ENCODE measurements at regions not wholly inside any gene's neighbourhood (a gene's known extent, or its start where the extent isn't known, plus 50 kb on each side); places are given as distances from the start of the nearest gene placed in this dataset.

DNA sequence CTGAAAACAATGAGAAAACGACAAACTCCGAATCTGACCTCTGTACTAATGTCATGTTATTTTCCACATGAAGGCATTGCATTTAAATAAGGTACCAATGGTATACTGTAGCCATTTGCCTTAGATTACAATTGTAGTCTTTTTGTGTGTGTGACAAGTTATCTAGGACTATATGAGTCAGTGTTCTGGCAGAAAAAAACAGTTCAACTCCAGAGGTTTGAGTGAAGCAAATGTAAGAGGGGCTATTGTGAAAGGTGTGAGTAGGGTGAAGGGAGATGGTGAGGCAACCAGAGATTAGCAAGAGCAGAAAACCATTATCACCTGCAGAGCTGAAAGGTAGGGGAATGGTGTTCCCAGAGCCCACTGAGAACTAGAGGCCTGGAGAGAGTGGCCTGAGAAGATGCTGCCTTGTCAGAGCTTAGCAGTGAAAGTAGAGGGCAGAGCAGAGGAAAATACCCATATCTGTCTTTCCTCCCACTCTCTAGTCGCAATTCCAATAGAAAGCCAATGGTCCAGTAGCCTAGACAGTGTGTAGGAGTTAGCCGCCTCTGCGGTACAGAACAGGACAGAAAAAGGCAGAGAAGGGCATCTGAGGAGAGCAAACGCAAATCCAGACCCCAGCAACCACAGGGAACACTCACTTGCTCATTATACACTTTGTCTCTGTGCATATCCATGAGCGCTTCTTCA, 112.2 kb downstream of the DYRK2 start:
- TF ChIP-seq, protein P1, sequence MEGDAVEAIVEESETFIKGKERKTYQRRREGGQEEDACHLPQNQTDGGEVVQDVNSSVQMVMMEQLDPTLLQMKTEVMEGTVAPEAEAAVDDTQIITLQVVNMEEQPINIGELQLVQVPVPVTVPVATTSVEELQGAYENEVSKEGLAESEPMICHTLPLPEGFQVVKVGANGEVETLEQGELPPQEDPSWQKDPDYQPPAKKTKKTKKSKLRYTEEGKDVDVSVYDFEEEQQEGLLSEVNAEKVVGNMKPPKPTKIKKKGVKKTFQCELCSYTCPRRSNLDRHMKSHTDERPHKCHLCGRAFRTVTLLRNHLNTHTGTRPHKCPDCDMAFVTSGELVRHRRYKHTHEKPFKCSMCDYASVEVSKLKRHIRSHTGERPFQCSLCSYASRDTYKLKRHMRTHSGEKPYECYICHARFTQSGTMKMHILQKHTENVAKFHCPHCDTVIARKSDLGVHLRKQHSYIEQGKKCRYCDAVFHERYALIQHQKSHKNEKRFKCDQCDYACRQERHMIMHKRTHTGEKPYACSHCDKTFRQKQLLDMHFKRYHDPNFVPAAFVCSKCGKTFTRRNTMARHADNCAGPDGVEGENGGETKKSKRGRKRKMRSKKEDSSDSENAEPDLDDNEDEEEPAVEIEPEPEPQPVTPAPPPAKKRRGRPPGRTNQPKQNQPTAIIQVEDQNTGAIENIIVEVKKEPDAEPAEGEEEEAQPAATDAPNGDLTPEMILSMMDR (IDR thresholded peaks at IDR 0.05) = no peak
- no peak for TF ChIP-seq POLR2A (IDR thresholded peaks at IDR 0.05)
- intact Hi-C loops (cut with DNase I; ENCODE audit: low total_unique reads) = no loop called here
- WGBS, 2 donors = 92 to 96% methylated on average over 7 of the region's 7 CpGs
- no peak for DNase-seq (ENCODE audit: low spot score in 2 of 2)
- no peak overlapping the region for H3K4me3 ChIP-seq (ENCODE audit: low read depth, poor library complexity, severe bottlenecking)

DNA sequence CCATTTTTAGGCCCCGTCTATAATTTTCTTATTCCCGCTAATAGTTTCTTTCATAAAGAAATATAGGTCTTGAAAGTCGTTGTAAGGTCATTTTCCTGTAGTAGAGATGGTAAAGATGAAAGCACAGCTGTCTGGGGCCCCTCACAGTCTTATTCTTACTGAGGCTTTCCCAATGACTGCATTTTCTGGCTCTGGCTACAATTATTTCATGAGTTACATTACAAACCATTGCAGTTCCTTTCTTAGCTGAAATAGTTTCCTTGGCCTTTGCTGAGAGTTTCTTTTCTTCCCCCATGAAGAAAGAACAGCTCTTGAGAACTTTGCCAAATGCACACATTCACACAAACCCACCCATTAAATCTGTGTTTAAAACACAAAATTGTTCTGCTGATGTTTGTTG, 113.0 kb downstream of the DYRK2 start:
- DNase-seq (ENCODE audit: low spot score in 2 of 2) = no peak
- TF ChIP-seq, protein P1 (IDR thresholded peaks at IDR 0.05) = no peak
- no peak for TF ChIP-seq POLR2A (IDR thresholded peaks at IDR 0.05)
- no peak overlapping the region for H3K4me3 ChIP-seq (ENCODE audit: low read depth, poor library complexity, severe bottlenecking)
- WGBS, 2 donors = 74 to 82% methylated on average over 3 of the region's 3 CpGs
- intact Hi-C loops (cut with DNase I; ENCODE audit: low total_unique reads) = no loop called here

DNA sequence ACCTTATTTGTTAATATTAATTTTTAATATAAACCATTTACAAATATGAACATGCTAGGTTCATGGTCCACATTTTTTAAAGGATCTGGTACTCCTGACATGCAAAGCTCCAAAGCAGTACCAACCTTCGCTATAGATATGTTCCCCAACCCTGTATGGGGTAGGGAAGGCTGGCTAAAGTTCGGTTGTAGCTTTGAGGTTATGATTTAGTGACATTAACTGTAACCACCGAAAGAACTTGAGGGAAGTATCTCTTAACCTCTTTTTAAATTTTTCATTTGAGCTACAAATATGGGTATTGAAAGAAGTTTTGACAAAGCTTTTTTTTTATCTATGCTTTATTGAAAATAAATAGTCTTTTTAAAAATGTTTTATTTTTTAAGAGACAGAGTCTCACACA, 115.5 kb downstream of the DYRK2 start:
- TF ChIP-seq, protein P1 (IDR thresholded peaks at IDR 0.05) = no peak
- TF ChIP-seq POLR2A (IDR thresholded peaks at IDR 0.05) = no peak
- no peak overlapping the region for H3K4me3 ChIP-seq (ENCODE audit: low read depth, poor library complexity, severe bottlenecking)
- no peak for DNase-seq (ENCODE audit: low spot score in 2 of 2)
- 91 to 94% methylated on average over 3 of the region's 3 CpGs for WGBS, 2 donors
- intact Hi-C loops (cut with DNase I; ENCODE audit: low total_unique reads) = no loop called here

DNA sequence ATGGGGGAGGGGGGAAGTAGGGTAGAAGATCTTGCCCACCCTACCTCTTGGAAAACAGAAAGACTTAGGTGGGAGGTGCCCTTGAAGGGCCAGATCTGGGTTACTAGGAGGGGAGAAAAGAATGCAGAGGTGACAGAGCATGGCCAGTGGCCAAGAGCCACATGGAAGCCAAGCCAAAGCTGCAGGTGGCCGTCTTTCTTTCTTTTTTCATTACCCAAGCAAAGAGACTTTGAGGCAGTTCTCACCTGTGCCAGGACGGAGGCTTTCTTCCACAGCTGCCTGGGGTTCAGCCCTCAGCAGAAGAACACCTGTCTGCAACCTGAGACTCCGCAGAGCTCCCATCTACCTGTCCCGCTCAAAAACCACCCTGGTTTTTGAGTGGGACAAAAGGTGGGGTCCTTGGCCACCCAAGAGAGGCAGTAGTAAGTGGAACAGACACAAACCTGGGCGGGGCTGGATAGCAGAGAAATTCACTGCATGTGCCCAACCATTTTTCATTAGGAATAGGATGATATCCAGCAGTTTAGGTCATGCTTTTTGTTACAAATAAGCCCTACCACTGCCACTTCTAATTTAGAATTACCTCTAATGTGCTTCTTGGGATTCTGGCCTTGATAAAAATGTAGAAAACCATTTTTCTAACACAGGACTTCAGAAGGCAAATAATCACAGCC, 116.5 kb downstream of the DYRK2 start:
- DNase-seq (ENCODE audit: low spot score in 2 of 2) = no peak
- intact Hi-C loops (cut with DNase I; ENCODE audit: low total_unique reads) = no loop called here
- TF ChIP-seq POLR2A (IDR thresholded peaks at IDR 0.05) = no peak
- TF ChIP-seq, protein P1 (IDR thresholded peaks at IDR 0.05) = no peak
- WGBS, 2 donors = 69 to 81% methylated on average over 5 of the region's 5 CpGs
- no peak overlapping the region for H3K4me3 ChIP-seq (ENCODE audit: low read depth, poor library complexity, severe bottlenecking)

DNA sequence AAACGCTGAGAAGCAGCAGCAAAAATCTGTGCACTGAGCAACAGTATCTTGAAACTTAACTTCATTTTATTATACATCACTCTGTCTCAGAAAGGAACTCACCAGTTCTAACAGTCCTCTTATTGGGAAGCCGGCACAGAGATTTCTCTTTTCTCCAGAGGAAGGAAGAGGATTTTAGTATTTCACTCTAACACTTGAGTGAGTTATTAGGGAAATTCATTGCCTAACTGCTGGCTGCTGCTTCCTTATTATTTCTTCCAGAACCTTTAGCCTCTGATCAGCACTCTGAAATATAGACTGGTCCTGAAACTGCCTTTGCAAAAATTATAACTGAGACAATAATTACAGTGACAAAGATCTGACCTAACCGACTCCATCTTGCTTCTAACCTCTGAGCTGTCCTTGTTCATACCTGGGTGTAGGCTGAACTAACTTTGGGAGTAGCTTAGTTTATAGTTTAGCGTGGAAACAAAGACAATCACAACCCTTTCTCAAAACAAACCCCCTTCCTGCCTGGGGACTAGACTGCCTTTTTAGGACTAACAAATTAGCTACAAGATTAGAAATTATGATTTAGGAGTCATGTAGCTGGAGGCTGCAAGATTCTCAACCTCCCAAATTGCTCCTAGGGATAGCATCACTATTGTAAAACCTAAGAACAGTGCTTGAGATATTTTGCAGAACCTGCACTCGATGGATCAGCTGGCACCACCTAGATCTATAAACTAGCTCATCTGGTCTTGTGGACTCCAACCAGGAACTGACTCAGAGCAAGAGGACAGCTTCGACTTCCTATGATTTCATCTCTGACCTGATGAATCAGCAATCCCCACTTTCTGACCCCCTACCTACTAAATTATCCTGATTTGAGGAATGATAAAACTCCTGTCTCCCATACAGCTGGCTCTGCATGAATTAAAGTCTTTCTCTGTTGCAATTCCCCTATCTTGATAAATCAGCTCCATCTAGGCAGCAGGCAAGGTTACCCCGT, 117.5 kb downstream of the DYRK2 start:
- DNase-seq (ENCODE audit: low spot score in 2 of 2) = no peak
- WGBS, 2 donors = 53 to 56% methylated on average over 7 of the region's 7 CpGs
- intact Hi-C loops (cut with DNase I; ENCODE audit: low total_unique reads) = no loop called here
- TF ChIP-seq POLR2A (IDR thresholded peaks at IDR 0.05) = no peak
- TF ChIP-seq, protein P1 (IDR thresholded peaks at IDR 0.05) = no peak
- H3K4me3 ChIP-seq (ENCODE audit: low read depth, poor library complexity, severe bottlenecking) = no peak overlapping the region
